Calu3 (cell line): ENCODE measurements at regions not wholly inside any gene's neighbourhood (a gene's known extent, or its start where the extent isn't known, plus 50 kb on each side); places are given as distances from the start of the nearest gene placed in this dataset.

Experiments
- BruUV-seq: library from RNA; stranded (reverse); fragments of 400-500 nt; replicated peaks from 2 replicates; lab custom pipeline; 2021; lab: Mats Ljungman, UMichigan
- CTCF ChIA-PET: fragments of 300-600 bp; sonication (Branson Sonifier 250); formaldehyde crosslinking; loops from one replicate; lab custom pipeline; 2022; ENCODE audit warnings: antibody characterized with exemption; lab: Charles Lee
- DNase-seq: peaks from one replicate; pipeline ENCODE4 v3.0.0; 2022
- H3K27ac Mint-ChIP-seq: one replicate; pipeline ENCODE4 v1.8.0; 2022; ENCODE audit warnings: mixed read lengths; ENCODE audit not compliant: unreplicated experiment
- H3K27me3 Mint-ChIP-seq: one replicate; pipeline ENCODE4 v1.8.0; 2022; ENCODE audit warnings: mixed read lengths; ENCODE audit not compliant: unreplicated experiment
- H3K36me3 Mint-ChIP-seq: one replicate; pipeline ENCODE4 v1.8.0; 2022; ENCODE audit warnings: mild to moderate bottlenecking, moderate library complexity, mixed read lengths; ENCODE audit not compliant: insufficient read depth, unreplicated experiment
- H3K4me1 Mint-ChIP-seq: one replicate; pipeline ENCODE4 v1.8.0; 2022; ENCODE audit warnings: mild to moderate bottlenecking, low read depth, mixed read lengths; ENCODE audit not compliant: unreplicated experiment
- H3K4me3 Mint-ChIP-seq: one replicate; pipeline ENCODE4 v1.8.0; 2022; ENCODE audit warnings: mild to moderate bottlenecking, low read depth, moderate library complexity, mixed read lengths; ENCODE audit not compliant: unreplicated experiment
- H3K9me3 Mint-ChIP-seq: one replicate; pipeline ENCODE4 v1.8.0; 2022; ENCODE audit warnings: low read depth, mixed read lengths; ENCODE audit not compliant: unreplicated experiment
- CTCF ChIP-seq: fragments of 200-600 bp; IDR thresholded peaks from one replicate; pipeline ENCODE4 v1.8.0; 2022; ENCODE audit warnings: antibody characterized with exemption; ENCODE audit not compliant: unreplicated experiment
- intact Hi-C: fragments of 100-400 bp; cut with micrococcal nuclease; formaldehyde crosslinking; loops from one replicate; pipeline ENCODE4 v1.10.0; 2022; ENCODE audit not compliant: unreplicated experiment

GRCh38 chr3:127497676-127498075 lies 92.9 kb downstream of the TPRA1 start:
- Mint-ChIP-seq H3K4me3 (no peak overlapping the region), H3K27me3 (peaks cover 80% of the 10 kb centered on the region), H3K9me3 (peaks cover 9% of the 10 kb centered on the region), H3K4me1 (no peaks in the 10 kb centered on the region), H3K27ac (no peak overlapping the region), H3K36me3 (no peaks in the 10 kb centered on the region)
- CTCF ChIA-PET: interaction anchor here (0.6 kb wide), 1 partner anchor 730 kb away, joined by 9 read pairs; no protein-coding TSS in a partner anchor
- intact Hi-C loops: no loop called here
- no peak for DNase-seq
- TF ChIP-seq CTCF: no peak
- no TSS peak for BruUV-seq

- intact Hi-C loops: no loop called here
- CTCF ChIA-PET: interaction anchor here (0.7 kb wide), 2 partner anchors 19 to 29 kb away, joined by 4 to 6 read pairs; no protein-coding TSS in a partner anchor
- H3K4me1 Mint-ChIP-seq: no peaks in the 10 kb centered on the region
- no peak overlapping the region for H3K4me3 Mint-ChIP-seq
- H3K36me3 Mint-ChIP-seq: no peaks in the 10 kb centered on the region
- H3K27ac Mint-ChIP-seq: no peak overlapping the region
- no TSS peak for BruUV-seq
- peaks cover 6% of the 10 kb centered on the region for H3K9me3 Mint-ChIP-seq
- no peak for TF ChIP-seq CTCF
- DNase-seq: no peak
- peaks cover 85% of the 10 kb centered on the region for H3K27me3 Mint-ChIP-seq
These were observed 93.4 kb downstream of the TPRA1 start for GRCh38 chr3:127497166-127497565.

- no peak for DNase-seq
- no TSS peak for BruUV-seq
- no peak overlapping the region for H3K27ac Mint-ChIP-seq
- H3K27me3 Mint-ChIP-seq: peaks cover 94% of the 10 kb centered on the region
- H3K4me3 Mint-ChIP-seq: no peak overlapping the region
- no peak for TF ChIP-seq CTCF
- H3K9me3 Mint-ChIP-seq: peaks cover 6% of the 10 kb centered on the region
- intact Hi-C loops: no loop called here
- H3K36me3 Mint-ChIP-seq: no peaks in the 10 kb centered on the region
- no peaks in the 10 kb centered on the region for H3K4me1 Mint-ChIP-seq
- CTCF ChIA-PET: no interaction called here
These were observed 94.5 kb downstream of the TPRA1 start for GRCh38 chr3:127495821-127496655.

GRCh38 chr3:127493924-127494646 lies 96.4 kb downstream of the TPRA1 start:
- BruUV-seq: no TSS peak
- no peaks in the 10 kb centered on the region for H3K36me3 Mint-ChIP-seq
- no peak for TF ChIP-seq CTCF
- DNase-seq: no peak
- H3K27me3 Mint-ChIP-seq: peaks cover 96% of the 10 kb centered on the region
- no peak overlapping the region for H3K4me3 Mint-ChIP-seq
- H3K27ac Mint-ChIP-seq: no peak overlapping the region
- CTCF ChIA-PET: no interaction called here
- H3K4me1 Mint-ChIP-seq: no peaks in the 10 kb centered on the region
- H3K9me3 Mint-ChIP-seq: peaks cover 3% of the 10 kb centered on the region
- intact Hi-C loops: no loop called here
